MM.1S (cell line): ENCODE measurements at regions not wholly inside any gene's neighbourhood (a gene's known extent, or its start where the extent isn't known, plus 50 kb on each side); places are given as distances from the start of the nearest gene placed in this dataset.

ENCODE experiments used
- EZH2 ChIP-seq: fragments of 300-600 bp; sonication (generic); optimal IDR thresholded peaks from 2 replicates; pipeline ENCODE3; 2017; ENCODE audit warnings: low read depth, mild to moderate bottlenecking, antibody characterized with exemption, low read length, mixed read lengths
- TF ChIP-seq, protein P1 (sequence below): fragments of 300-600 bp; sonication (generic); IDR thresholded peaks from 2 replicates; pipeline ENCODE4 v1.5.1; 2016; ENCODE audit warnings: antibody characterized with exemption, low read length, mixed read lengths

DNA sequence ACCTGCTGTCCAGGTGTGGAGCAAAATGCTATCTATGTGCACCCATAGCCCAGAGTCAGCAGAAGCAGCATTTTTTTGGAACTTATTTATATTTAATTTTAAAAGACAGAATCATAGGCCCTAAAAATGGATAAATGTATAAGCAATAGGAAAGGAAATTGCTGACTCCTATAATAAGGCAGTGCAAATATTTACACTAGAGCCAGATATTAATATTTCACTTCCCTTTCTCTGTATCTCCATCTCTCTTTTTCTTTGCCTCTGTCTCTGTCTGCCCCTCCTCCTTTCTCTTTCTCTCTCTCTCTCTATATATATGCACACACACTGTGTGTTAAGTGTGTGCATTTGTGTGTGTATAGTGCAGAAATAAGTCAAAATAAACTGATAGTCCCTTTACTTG, 375.6 kb downstream of the SOX11 start:
- TF ChIP-seq, protein P1, sequence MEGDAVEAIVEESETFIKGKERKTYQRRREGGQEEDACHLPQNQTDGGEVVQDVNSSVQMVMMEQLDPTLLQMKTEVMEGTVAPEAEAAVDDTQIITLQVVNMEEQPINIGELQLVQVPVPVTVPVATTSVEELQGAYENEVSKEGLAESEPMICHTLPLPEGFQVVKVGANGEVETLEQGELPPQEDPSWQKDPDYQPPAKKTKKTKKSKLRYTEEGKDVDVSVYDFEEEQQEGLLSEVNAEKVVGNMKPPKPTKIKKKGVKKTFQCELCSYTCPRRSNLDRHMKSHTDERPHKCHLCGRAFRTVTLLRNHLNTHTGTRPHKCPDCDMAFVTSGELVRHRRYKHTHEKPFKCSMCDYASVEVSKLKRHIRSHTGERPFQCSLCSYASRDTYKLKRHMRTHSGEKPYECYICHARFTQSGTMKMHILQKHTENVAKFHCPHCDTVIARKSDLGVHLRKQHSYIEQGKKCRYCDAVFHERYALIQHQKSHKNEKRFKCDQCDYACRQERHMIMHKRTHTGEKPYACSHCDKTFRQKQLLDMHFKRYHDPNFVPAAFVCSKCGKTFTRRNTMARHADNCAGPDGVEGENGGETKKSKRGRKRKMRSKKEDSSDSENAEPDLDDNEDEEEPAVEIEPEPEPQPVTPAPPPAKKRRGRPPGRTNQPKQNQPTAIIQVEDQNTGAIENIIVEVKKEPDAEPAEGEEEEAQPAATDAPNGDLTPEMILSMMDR, result no peak
- no peak for TF ChIP-seq EZH2
